NCI-H82 (cell line): ENCODE measurements at regions not wholly inside any gene's neighbourhood (a gene's known extent, or its start where the extent isn't known, plus 50 kb on each side); places are given as distances from the start of the nearest gene placed in this dataset.

Experiments
- DNase-seq: peaks from one replicate; lab custom pipeline; 2025; lab: John Stamatoyannopoulos, UW

GRCh38 chr11:107221748-107222285 is 203.5 kb upstream of the GUCY1A2 start:
- DNase-seq = no peak

- peak; percentile 1 for DNase-seq
Measured at GRCh38 chr11:107218123-107219013, 200.1 kb upstream of the GUCY1A2 start.

GRCh38 chr11:107217444-107217843 is 199.2 kb upstream of the GUCY1A2 start:
- DNase-seq = no peak

- no peak for DNase-seq
Measured at GRCh38 chr11:107215010-107215409, 196.7 kb upstream of the GUCY1A2 start.

GRCh38 chr11:107203656-107204055 is 185.4 kb upstream of the GUCY1A2 start:
- no peak for DNase-seq

- DNase-seq = no peak
Measured at GRCh38 chr11:107202241-107202640, 184.0 kb upstream of the GUCY1A2 start.

GRCh38 chr11:107198490-107199007 is 180.3 kb upstream of the GUCY1A2 start:
- DNase-seq = no peak

- DNase-seq = no peak
Measured at GRCh38 chr11:107197932-107198331, 179.7 kb upstream of the GUCY1A2 start.

- no peak for DNase-seq
Measured at GRCh38 chr11:107196732-107197131, 178.5 kb upstream of the GUCY1A2 start.

- DNase-seq = no peak
Measured at GRCh38 chr11:107184986-107185385, 166.7 kb upstream of the GUCY1A2 start.

GRCh38 chr11:107183953-107184352 is 165.7 kb upstream of the GUCY1A2 start:
- DNase-seq = peak; percentile 1

- DNase-seq = no peak
Measured at GRCh38 chr11:107182978-107183377, 164.7 kb upstream of the GUCY1A2 start.

- no peak for DNase-seq
Measured at GRCh38 chr11:107180236-107180635, 162.0 kb upstream of the GUCY1A2 start.

GRCh38 chr11:107179829-107180228 is 161.6 kb upstream of the GUCY1A2 start:
- no peak for DNase-seq

- DNase-seq = no peak
Measured at GRCh38 chr11:107177106-107177477, 158.8 kb upstream of the GUCY1A2 start.

GRCh38 chr11:107176148-107177105 is 158.2 kb upstream of the GUCY1A2 start:
- no peak for DNase-seq

GRCh38 chr11:107174856-107175255 is 156.6 kb upstream of the GUCY1A2 start:
- DNase-seq = peak; percentile 53

GRCh38 chr11:107172996-107173395 is 154.7 kb upstream of the GUCY1A2 start:
- no peak for DNase-seq

- DNase-seq = no peak
Measured at GRCh38 chr11:107157809-107158187, 139.5 kb upstream of the GUCY1A2 start.

GRCh38 chr11:107157146-107157808 is 139.0 kb upstream of the GUCY1A2 start:
- DNase-seq = no peak

- DNase-seq = no peak
Measured at GRCh38 chr11:107151579-107151978, 133.3 kb upstream of the GUCY1A2 start.

- no peak for DNase-seq
Measured at GRCh38 chr11:107151158-107151557, 132.9 kb upstream of the GUCY1A2 start.
